ENCODE measurements at regions not wholly inside any gene's neighbourhood (a gene's known extent, or its start where the extent isn't known, plus 50 kb on each side); places are given as distances from the start of the nearest gene placed in this dataset.

DNA sequence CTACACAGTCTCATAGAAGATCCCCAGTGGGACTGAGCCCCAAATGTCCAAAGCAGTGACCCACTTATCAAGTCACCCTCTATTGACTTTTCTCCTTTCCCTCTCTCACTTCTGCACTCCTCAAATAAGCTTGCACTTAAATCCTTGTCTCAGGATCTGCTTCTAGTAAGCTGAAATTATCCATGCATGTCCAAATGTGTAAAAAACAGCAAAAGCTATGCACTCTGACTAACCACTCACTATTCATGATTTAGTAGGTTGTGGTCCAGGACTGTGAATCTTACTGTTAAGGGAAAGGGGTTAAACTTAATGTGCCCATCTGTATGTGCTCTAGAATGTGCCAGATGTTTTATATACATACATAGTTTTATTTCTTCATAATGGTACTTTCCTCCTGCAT lies 115.4 kb downstream of the SCG2 start:
- no peaks in the 10 kb centered on the region for H3K36me3 Mint-ChIP-seq
- no peak overlapping the region for H3K4me3 Mint-ChIP-seq
- Histone ChIP-seq H3K4me3 (ENCODE audit: low read length) (no peak overlapping the region), H3K27ac (ENCODE audit: low read length) (no peak overlapping the region), H3K9me3 (ENCODE audit: control insufficient read depth, insufficient read depth, low read length) (no peaks in the 10 kb centered on the region), H3K4me1 (ENCODE audit: control insufficient read depth, insufficient read depth, low read length) (no peaks in the 10 kb centered on the region), H3K36me3 (ENCODE audit: control insufficient read depth, insufficient read depth, low read length) (no peaks in the 10 kb centered on the region), H3K27me3 (ENCODE audit: control insufficient read depth, insufficient read depth, low read length) (no peaks in the 10 kb centered on the region)
- H3K27me3 Mint-ChIP-seq (ENCODE audit: low read depth in 2 of 2): no peaks in the 10 kb centered on the region
- H3K4me1 Mint-ChIP-seq: no peaks in the 10 kb centered on the region
- DNase-seq: no peak
- H3K27ac Mint-ChIP-seq: no peak overlapping the region
- no peak for ATAC-seq
- intact Hi-C loops (cut with micrococcal nuclease): no loop called here
- H3K9me3 Mint-ChIP-seq: peaks cover 0 to 2% of the 10 kb centered on the region in 2 donors
- TF ChIP-seq, protein P1, sequence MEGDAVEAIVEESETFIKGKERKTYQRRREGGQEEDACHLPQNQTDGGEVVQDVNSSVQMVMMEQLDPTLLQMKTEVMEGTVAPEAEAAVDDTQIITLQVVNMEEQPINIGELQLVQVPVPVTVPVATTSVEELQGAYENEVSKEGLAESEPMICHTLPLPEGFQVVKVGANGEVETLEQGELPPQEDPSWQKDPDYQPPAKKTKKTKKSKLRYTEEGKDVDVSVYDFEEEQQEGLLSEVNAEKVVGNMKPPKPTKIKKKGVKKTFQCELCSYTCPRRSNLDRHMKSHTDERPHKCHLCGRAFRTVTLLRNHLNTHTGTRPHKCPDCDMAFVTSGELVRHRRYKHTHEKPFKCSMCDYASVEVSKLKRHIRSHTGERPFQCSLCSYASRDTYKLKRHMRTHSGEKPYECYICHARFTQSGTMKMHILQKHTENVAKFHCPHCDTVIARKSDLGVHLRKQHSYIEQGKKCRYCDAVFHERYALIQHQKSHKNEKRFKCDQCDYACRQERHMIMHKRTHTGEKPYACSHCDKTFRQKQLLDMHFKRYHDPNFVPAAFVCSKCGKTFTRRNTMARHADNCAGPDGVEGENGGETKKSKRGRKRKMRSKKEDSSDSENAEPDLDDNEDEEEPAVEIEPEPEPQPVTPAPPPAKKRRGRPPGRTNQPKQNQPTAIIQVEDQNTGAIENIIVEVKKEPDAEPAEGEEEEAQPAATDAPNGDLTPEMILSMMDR (IDR thresholded peaks at IDR 0.05): no peak

DNA sequence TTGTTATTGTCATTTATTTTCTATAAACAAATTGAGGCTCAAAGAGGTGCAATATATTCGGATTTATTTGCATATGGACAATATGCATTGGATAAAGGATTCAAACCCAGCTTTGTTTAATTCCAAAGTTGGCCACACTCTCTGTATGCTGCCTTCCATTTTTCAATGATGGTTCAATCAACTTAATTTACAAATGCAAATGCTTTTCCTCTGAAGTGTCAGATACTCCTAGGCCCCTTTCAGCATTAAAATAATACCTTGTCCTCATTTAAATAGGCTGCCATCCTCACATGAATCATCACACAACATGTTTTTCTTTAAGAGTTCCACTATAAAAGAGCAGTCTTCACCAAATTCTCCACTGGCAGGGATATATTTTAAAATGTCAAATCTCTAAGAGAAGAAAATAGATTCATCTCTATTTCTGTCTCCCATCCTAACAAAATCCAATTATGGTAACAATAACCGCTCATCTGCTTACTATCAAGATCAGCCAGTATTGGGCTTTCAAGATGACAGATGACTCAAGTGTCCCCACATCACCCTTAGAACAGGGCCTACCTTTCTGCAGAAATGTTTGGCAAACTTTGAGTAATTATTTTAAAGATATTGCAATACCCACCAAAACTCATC lies 114.8 kb downstream of the SCG2 start:
- H3K4me3 Mint-ChIP-seq: no peak overlapping the region
- no peaks in the 10 kb centered on the region for H3K27me3 Mint-ChIP-seq (ENCODE audit: low read depth in 2 of 2)
- Histone ChIP-seq H3K36me3 (ENCODE audit: control insufficient read depth, insufficient read depth, low read length) (no peaks in the 10 kb centered on the region), H3K4me3 (ENCODE audit: low read length) (no peak overlapping the region), H3K27me3 (ENCODE audit: control insufficient read depth, insufficient read depth, low read length) (no peaks in the 10 kb centered on the region), H3K4me1 (ENCODE audit: control insufficient read depth, insufficient read depth, low read length) (no peaks in the 10 kb centered on the region), H3K27ac (ENCODE audit: low read length) (no peak overlapping the region), H3K9me3 (ENCODE audit: control insufficient read depth, insufficient read depth, low read length) (no peaks in the 10 kb centered on the region)
- TF ChIP-seq, protein P1 (IDR thresholded peaks at IDR 0.05): no peak
- no peak for ATAC-seq
- no peaks in the 10 kb centered on the region for H3K4me1 Mint-ChIP-seq
- DNase-seq: no peak
- no peaks in the 10 kb centered on the region for H3K36me3 Mint-ChIP-seq
- 77% methylated on average over 2 of the region's 2 CpGs for WGBS (ENCODE audit: insufficient coverage)
- peaks cover 0 to 2% of the 10 kb centered on the region in 2 donors for H3K9me3 Mint-ChIP-seq
- intact Hi-C loops (cut with micrococcal nuclease): no loop called here
- no peak overlapping the region for H3K27ac Mint-ChIP-seq

GRCh38 chr2:223488814-223489213 lies 113.3 kb downstream of the SCG2 start:
- H3K4me1 Mint-ChIP-seq: no peaks in the 10 kb centered on the region

More at GRCh38 chr2:223488814-223489213, 113.3 kb downstream of the SCG2 start:
- 32% methylated on average over 4 of the region's 4 CpGs for WGBS (ENCODE audit: insufficient coverage)
- no peaks in the 10 kb centered on the region for H3K27me3 Mint-ChIP-seq (ENCODE audit: low read depth in 2 of 2)
- H3K27ac ChIP-seq (ENCODE audit: low read length): no peak overlapping the region
- no peaks in the 10 kb centered on the region for H3K4me1 ChIP-seq (ENCODE audit: control insufficient read depth, insufficient read depth, low read length)
- H3K27me3 ChIP-seq (ENCODE audit: control insufficient read depth, insufficient read depth, low read length): no peaks in the 10 kb centered on the region
- no peaks in the 10 kb centered on the region for H3K36me3 Mint-ChIP-seq
- no peaks in the 10 kb centered on the region for H3K9me3 ChIP-seq (ENCODE audit: control insufficient read depth, insufficient read depth, low read length)
- no peak overlapping the region for H3K4me3 ChIP-seq (ENCODE audit: low read length)
- H3K36me3 ChIP-seq (ENCODE audit: control insufficient read depth, insufficient read depth, low read length): no peaks in the 10 kb centered on the region
- H3K4me3 Mint-ChIP-seq: no peak overlapping the region
- no peak for DNase-seq
- intact Hi-C loops (cut with micrococcal nuclease): no loop called here
- no peak for ATAC-seq
- H3K9me3 Mint-ChIP-seq: peaks cover 0 to 3% of the 10 kb centered on the region in 2 donors
- no peak overlapping the region for H3K27ac Mint-ChIP-seq
- TF ChIP-seq, protein P1 (IDR thresholded peaks at IDR 0.05): no peak
